ENCODE measurements at regions not wholly inside any gene's neighbourhood (a gene's known extent, or its start where the extent isn't known, plus 50 kb on each side); places are given as distances from the start of the nearest gene placed in this dataset.
A peak's percentile ranks its signal among the peaks of the same experiment; 100 is the strongest.

GRCh38 chr5:54689411-54690251 lies 172.1 kb downstream of the SNX18 start:
- Histone ChIP-seq H3K9me3 (peaks cover 0 to 9% of the 10 kb centered on the region in 2 donors), H3K4me3 (no peak overlapping the region), H3K4me1 (peaks cover 15 to 44% of the 10 kb centered on the region in 2 donors), H3K27me3 (no peaks in the 10 kb centered on the region), H3K27ac (peak overlapping the region; percentile 90 to 95), H3K36me3 (no peaks in the 10 kb centered on the region)
- no peak for DNase-seq (ENCODE audit: low spot score in 2 of 2)
- intact Hi-C loops (cut with DNase I) = loop anchor here (5.0 kb wide), 1 partner anchor 32 kb away; no protein-coding TSS in a partner anchor
- TF ChIP-seq, protein P1, sequence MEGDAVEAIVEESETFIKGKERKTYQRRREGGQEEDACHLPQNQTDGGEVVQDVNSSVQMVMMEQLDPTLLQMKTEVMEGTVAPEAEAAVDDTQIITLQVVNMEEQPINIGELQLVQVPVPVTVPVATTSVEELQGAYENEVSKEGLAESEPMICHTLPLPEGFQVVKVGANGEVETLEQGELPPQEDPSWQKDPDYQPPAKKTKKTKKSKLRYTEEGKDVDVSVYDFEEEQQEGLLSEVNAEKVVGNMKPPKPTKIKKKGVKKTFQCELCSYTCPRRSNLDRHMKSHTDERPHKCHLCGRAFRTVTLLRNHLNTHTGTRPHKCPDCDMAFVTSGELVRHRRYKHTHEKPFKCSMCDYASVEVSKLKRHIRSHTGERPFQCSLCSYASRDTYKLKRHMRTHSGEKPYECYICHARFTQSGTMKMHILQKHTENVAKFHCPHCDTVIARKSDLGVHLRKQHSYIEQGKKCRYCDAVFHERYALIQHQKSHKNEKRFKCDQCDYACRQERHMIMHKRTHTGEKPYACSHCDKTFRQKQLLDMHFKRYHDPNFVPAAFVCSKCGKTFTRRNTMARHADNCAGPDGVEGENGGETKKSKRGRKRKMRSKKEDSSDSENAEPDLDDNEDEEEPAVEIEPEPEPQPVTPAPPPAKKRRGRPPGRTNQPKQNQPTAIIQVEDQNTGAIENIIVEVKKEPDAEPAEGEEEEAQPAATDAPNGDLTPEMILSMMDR (IDR thresholded peaks at IDR 0.05) = no peak

DNA sequence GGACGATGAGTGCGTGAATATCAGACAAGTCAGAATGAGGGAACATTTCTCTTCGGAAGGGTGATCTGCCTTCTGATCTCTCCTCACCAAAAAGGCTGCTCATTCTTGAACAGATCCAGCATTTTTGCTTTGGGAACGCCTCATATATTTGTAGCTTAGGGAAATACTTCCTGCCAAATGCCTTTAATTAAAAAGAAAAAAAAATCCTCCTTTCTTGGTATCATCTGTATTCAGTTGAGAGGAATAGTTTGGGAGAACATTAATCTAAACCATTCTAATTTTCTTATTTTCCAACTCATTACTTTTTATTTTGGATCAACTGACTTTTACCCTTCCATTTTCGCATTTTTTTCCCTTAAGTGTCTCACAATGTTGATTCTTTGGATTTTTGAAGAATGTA lies 163.4 kb downstream of the SNX18 start:
- no peaks in the 10 kb centered on the region for H3K36me3 ChIP-seq
- TF ChIP-seq, protein P1 (IDR thresholded peaks at IDR 0.05) = no peak
- H3K4me3 ChIP-seq = no peak overlapping the region
- H3K27me3 ChIP-seq = no peaks in the 10 kb centered on the region
- H3K9me3 ChIP-seq = no peaks in the 10 kb centered on the region
- H3K27ac ChIP-seq = peak overlapping the region; percentile 55 to 74
- H3K4me1 ChIP-seq = peaks cover 7 to 19% of the 10 kb centered on the region in 2 donors
- intact Hi-C loops (cut with DNase I) = no loop called here
- DNase-seq (ENCODE audit: low spot score in 2 of 2) = no peak

DNA sequence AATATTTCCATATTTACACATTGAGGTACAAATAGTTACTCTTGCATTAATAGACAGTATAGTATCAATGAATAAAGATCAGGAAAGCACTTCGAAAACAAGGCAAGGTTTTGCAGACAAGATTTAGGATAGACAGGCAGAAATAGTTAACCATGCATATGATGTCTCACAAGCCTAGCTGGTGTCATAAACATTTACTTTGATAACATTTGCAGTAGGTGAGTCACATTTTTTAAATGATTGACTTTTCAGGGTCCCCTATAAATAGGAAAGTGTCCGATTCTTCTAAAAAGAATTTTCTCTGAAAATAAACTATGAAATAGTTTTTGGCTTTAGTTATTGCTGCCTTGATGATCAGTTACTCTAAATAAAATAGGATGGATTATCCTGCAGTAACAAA lies 162.1 kb downstream of the SNX18 start:
- Histone ChIP-seq H3K27me3 (no peaks in the 10 kb centered on the region), H3K9me3 (no peaks in the 10 kb centered on the region), H3K36me3 (no peaks in the 10 kb centered on the region), H3K4me3 (no peak overlapping the region), H3K27ac (peak overlapping the region; percentile 55 to 74), H3K4me1 (peaks cover 7 to 22% of the 10 kb centered on the region in 2 donors)
- no peak for DNase-seq (ENCODE audit: low spot score in 2 of 2)
- TF ChIP-seq, protein P1 (IDR thresholded peaks at IDR 0.05) = no peak
- intact Hi-C loops (cut with DNase I) = no loop called here

DNA sequence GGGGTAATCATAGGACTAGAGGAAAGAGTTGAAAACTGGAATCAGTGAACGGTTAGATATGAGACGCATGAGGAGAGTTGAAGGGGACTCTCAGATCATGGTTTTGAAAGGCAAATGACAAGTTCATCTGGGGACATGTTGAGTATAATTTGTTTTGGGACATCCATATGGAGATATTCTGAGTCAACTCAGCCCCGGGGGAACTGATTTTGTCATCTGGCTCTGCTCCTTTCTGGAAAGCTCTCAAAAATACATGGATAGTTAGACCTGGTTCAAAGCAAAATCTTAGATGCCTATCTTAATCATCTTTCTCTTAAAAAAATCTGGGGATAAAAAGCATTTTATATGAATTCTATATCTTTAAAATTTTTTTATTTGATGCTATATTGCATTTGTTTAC lies 161.2 kb downstream of the SNX18 start:
- Histone ChIP-seq H3K9me3 (no peaks in the 10 kb centered on the region), H3K27ac (peak overlapping the region; percentile 50 to 60), H3K36me3 (no peaks in the 10 kb centered on the region), H3K4me3 (no peak overlapping the region), H3K27me3 (no peaks in the 10 kb centered on the region), H3K4me1 (peaks cover 7 to 22% of the 10 kb centered on the region in 2 donors)
- DNase-seq (ENCODE audit: low spot score in 2 of 2) = no peak
- TF ChIP-seq, protein P1 (IDR thresholded peaks at IDR 0.05) = no peak
- intact Hi-C loops (cut with DNase I) = no loop called here

- H3K9me3 ChIP-seq = no peaks in the 10 kb centered on the region
- peak overlapping the region; percentile 60 to 61 for H3K27ac ChIP-seq
- DNase-seq (ENCODE audit: low spot score in 2 of 2) = no peak
- peaks cover 7 to 24% of the 10 kb centered on the region in 2 donors for H3K4me1 ChIP-seq
- intact Hi-C loops (cut with DNase I) = no loop called here
- H3K4me3 ChIP-seq = no peak overlapping the region
- TF ChIP-seq, protein P1 (IDR thresholded peaks at IDR 0.05) = no peak
- no peaks in the 10 kb centered on the region for H3K36me3 ChIP-seq
- no peaks in the 10 kb centered on the region for H3K27me3 ChIP-seq
These were observed 159.2 kb downstream of the SNX18 start for GRCh38 chr5:54676481-54677340.
